Prostate gland (tissue), 2 donors: ENCODE measurements at regions not wholly inside any gene's neighbourhood (a gene's known extent, or its start where the extent isn't known, plus 50 kb on each side); places are given as distances from the start of the nearest gene placed in this dataset.

Experiments
- POLR2A ChIP-seq: fragments of 450-650 bp; IDR thresholded peaks from one replicate; pipeline ENCODE4 v1.6.1; 2016; ENCODE audit warnings: antibody characterized with exemption, mild to moderate bottlenecking
- TF ChIP-seq, protein P1 (sequence below), 4 experiments: fragments of 200-600 bp in 2 of 4; fragments of 450-650 bp in 2 of 4; sonication (generic) in 2 of 4; IDR thresholded peaks; 1 replicate in 3 of 4; 2 replicates in 1 of 4; pipeline ENCODE4 v1.5.1; 2016 to 2019; ENCODE audit warnings: antibody characterized with exemption in 4 of 4, mild to moderate bottlenecking in 2 of 4, moderate library complexity in 2 of 4

DNA sequence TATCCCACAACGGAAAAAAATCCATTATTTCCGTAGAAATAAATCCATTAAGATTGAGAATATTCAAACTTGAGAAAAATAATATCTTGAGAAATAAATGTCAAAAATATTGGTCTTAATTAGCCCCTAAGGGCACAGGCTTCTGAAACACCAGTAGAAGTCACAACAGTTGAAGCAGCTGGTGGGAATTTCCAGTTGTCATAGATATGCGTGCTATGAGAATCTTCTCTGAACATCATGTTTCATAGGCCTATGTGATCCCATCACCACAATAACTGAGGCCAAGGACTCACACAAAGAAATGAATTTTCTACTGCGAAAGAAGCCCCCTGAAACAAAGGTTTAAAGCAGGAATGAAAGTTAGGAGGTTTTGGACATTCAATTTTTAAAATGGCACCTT, 292.0 kb downstream of the DTHD1 start:
- no peak for TF ChIP-seq POLR2A
- TF ChIP-seq, protein P1, sequence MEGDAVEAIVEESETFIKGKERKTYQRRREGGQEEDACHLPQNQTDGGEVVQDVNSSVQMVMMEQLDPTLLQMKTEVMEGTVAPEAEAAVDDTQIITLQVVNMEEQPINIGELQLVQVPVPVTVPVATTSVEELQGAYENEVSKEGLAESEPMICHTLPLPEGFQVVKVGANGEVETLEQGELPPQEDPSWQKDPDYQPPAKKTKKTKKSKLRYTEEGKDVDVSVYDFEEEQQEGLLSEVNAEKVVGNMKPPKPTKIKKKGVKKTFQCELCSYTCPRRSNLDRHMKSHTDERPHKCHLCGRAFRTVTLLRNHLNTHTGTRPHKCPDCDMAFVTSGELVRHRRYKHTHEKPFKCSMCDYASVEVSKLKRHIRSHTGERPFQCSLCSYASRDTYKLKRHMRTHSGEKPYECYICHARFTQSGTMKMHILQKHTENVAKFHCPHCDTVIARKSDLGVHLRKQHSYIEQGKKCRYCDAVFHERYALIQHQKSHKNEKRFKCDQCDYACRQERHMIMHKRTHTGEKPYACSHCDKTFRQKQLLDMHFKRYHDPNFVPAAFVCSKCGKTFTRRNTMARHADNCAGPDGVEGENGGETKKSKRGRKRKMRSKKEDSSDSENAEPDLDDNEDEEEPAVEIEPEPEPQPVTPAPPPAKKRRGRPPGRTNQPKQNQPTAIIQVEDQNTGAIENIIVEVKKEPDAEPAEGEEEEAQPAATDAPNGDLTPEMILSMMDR (IDR thresholded peaks at IDR 0.05), result no peak
